ENCODE measurements at regions not wholly inside any gene's neighbourhood (a gene's known extent, or its start where the extent isn't known, plus 50 kb on each side); places are given as distances from the start of the nearest gene placed in this dataset.
"Not testable (repeated sequence)": the region's sequence is repeated elsewhere in the genome, so short reads cannot be mapped to it uniquely, and the experiment has no call there.

- H3K36me3 Mint-ChIP-seq (ENCODE audit: low read depth), result no peaks in the 10 kb centered on the region
- no peak for TF ChIP-seq CTCF (IDR thresholded peaks at IDR 0.05; ENCODE audit: unreplicated experiment in 3 of 3)
- H3K27me3 Mint-ChIP-seq (ENCODE audit: low read depth), result peaks cover 3% of the 10 kb centered on the region
- H3K27ac Mint-ChIP-seq, result no peak overlapping the region
- peaks cover 20% of the 10 kb centered on the region for H3K9me3 Mint-ChIP-seq
- no peaks in the 10 kb centered on the region for H3K4me1 Mint-ChIP-seq
- no peak overlapping the region for H3K4me3 Mint-ChIP-seq
Measured at GRCh38 chr10:125591886-125592285, 91.1 kb downstream of the TEX36 start.

- not testable (repeated sequence) for H3K27me3 Mint-ChIP-seq (ENCODE audit: low read depth); H3K4me3 Mint-ChIP-seq; H3K36me3 Mint-ChIP-seq (ENCODE audit: low read depth); H3K4me1 Mint-ChIP-seq; H3K27ac Mint-ChIP-seq; H3K9me3 Mint-ChIP-seq
Measured at GRCh38 chr10:125588738-125589137, 94.2 kb downstream of the TEX36 start.

GRCh38 chr10:125584954-125585353 is 98.0 kb downstream of the TEX36 start:
- no peaks in the 10 kb centered on the region for H3K4me1 Mint-ChIP-seq
- H3K9me3 Mint-ChIP-seq, result no peaks in the 10 kb centered on the region
- no peak overlapping the region for H3K27ac Mint-ChIP-seq
- H3K4me3 Mint-ChIP-seq, result no peak overlapping the region
- peaks cover 13% of the 10 kb centered on the region for H3K27me3 Mint-ChIP-seq (ENCODE audit: low read depth)
- no peak for TF ChIP-seq CTCF (IDR thresholded peaks at IDR 0.05; ENCODE audit: unreplicated experiment in 3 of 3)
- no peaks in the 10 kb centered on the region for H3K36me3 Mint-ChIP-seq (ENCODE audit: low read depth)

GRCh38 chr10:125578658-125579315 is 104.2 kb downstream of the TEX36 start:
- Mint-ChIP-seq H3K27me3 (ENCODE audit: low read depth) (peaks cover 20% of the 10 kb centered on the region), H3K4me1 (no peaks in the 10 kb centered on the region), H3K27ac (no peak overlapping the region), H3K4me3 (no peak overlapping the region), H3K9me3 (no peaks in the 10 kb centered on the region), H3K36me3 (ENCODE audit: low read depth) (no peaks in the 10 kb centered on the region)
- no peak for TF ChIP-seq CTCF (IDR thresholded peaks at IDR 0.05; ENCODE audit: unreplicated experiment in 3 of 3)

- no peaks in the 10 kb centered on the region for H3K36me3 Mint-ChIP-seq (ENCODE audit: low read depth)
- H3K4me3 Mint-ChIP-seq, result no peak overlapping the region
- no peaks in the 10 kb centered on the region for H3K9me3 Mint-ChIP-seq
- peaks cover 13% of the 10 kb centered on the region for H3K27me3 Mint-ChIP-seq (ENCODE audit: low read depth)
- H3K27ac Mint-ChIP-seq, result no peak overlapping the region
- no peak for TF ChIP-seq CTCF (IDR thresholded peaks at IDR 0.05; ENCODE audit: unreplicated experiment in 3 of 3)
- H3K4me1 Mint-ChIP-seq, result no peaks in the 10 kb centered on the region
Measured at GRCh38 chr10:125575843-125576242, 107.1 kb downstream of the TEX36 start.

GRCh38 chr10:125568156-125568555 is 114.8 kb downstream of the TEX36 start:
- no peak overlapping the region for H3K27ac Mint-ChIP-seq

More at GRCh38 chr10:125568156-125568555, 114.8 kb downstream of the TEX36 start:
- Mint-ChIP-seq H3K9me3 (peaks cover 18% of the 10 kb centered on the region), H3K4me3 (no peak overlapping the region), H3K4me1 (peaks cover 8% of the 10 kb centered on the region), H3K36me3 (ENCODE audit: low read depth) (no peaks in the 10 kb centered on the region), H3K27me3 (ENCODE audit: low read depth) (peaks cover 3% of the 10 kb centered on the region)
- TF ChIP-seq CTCF (IDR thresholded peaks at IDR 0.05; ENCODE audit: unreplicated experiment in 3 of 3), result no peak

Measured in nephron (organoid).